Mesodermal cell (in vitro differentiated cells): ENCODE measurements at regions not wholly inside any gene's neighbourhood (a gene's known extent, or its start where the extent isn't known, plus 50 kb on each side); places are given as distances from the start of the nearest gene placed in this dataset.
"Not testable (repeated sequence)": the region's sequence is repeated elsewhere in the genome, so short reads cannot be mapped to it uniquely, and the experiment has no call there.

Experiments used
- H3K27ac ChIP-seq: 2 replicates; pipeline ENCODE4 v1.7.0; 2013; ENCODE audit warnings: mild to moderate bottlenecking, low read depth, low read length, moderate library complexity; ENCODE audit not compliant: severe bottlenecking
- H3K36me3 ChIP-seq: 2 replicates; pipeline ENCODE4 v1.7.1; 2013; ENCODE audit warnings: mild to moderate bottlenecking, low read length, moderate library complexity; ENCODE audit not compliant: control insufficient read depth, insufficient read depth
- H3K4me1 ChIP-seq: one replicate; pipeline ENCODE4 v1.7.1; 2013; ENCODE audit warnings: mild to moderate bottlenecking, low read length; ENCODE audit not compliant: insufficient read depth, control insufficient read depth, poor library complexity, severe bottlenecking
- H3K4me3 ChIP-seq: 2 replicates; pipeline ENCODE4 v1.7.0; 2013; ENCODE audit warnings: low read length, control low read depth, mild to moderate bottlenecking; ENCODE audit not compliant: insufficient read depth, poor library complexity, severe bottlenecking; ENCODE audit errors: extremely low read depth
- H3K9me3 ChIP-seq: 2 replicates; pipeline ENCODE4 v1.7.1; 2013; ENCODE audit warnings: mild to moderate bottlenecking, low read length, moderate library complexity; ENCODE audit not compliant: control insufficient read depth
- WGBS, 2 experiments: methylation state at CpG; one replicate each; pipeline ENCODE4 v1.1.5; 2013; ENCODE audit warnings: missing lambda C conversion rate in 2 of 2; ENCODE audit not compliant: insufficient coverage in 2 of 2; 5-methylcytosine and 5-hydroxymethylcytosine counted together

- peaks cover 4% of the 10 kb centered on the region for H3K4me1 ChIP-seq
- H3K27ac ChIP-seq = peak overlapping the region; percentile 16
- no peaks in the 10 kb centered on the region for H3K9me3 ChIP-seq
- no peaks in the 10 kb centered on the region for H3K36me3 ChIP-seq
- no peak overlapping the region for H3K4me3 ChIP-seq
- WGBS, 2 experiments = 86 to 87% methylated on average over 4 to 5 of the region's 7 CpGs
Measured at GRCh38 chr20:46785958-46786357, 76.5 kb downstream of the SLC2A10 start.

GRCh38 chr20:46786566-46786965, 77.1 kb downstream of the SLC2A10 start:
- no peaks in the 10 kb centered on the region for H3K9me3 ChIP-seq
- H3K4me3 ChIP-seq = no peak overlapping the region
- no peaks in the 10 kb centered on the region for H3K36me3 ChIP-seq
- no peak overlapping the region for H3K27ac ChIP-seq
- peaks cover 4% of the 10 kb centered on the region for H3K4me1 ChIP-seq
- 90 to 93% methylated on average over 3 to 5 of the region's 6 CpGs for WGBS, 2 experiments

GRCh38 chr20:46787991-46788762, 78.7 kb downstream of the SLC2A10 start:
- Histone ChIP-seq H3K27ac (no peak overlapping the region), H3K4me1 (peaks cover 4% of the 10 kb centered on the region), H3K4me3 (no peak overlapping the region), H3K36me3 (no peaks in the 10 kb centered on the region), H3K9me3 (no peaks in the 10 kb centered on the region)
- WGBS, 2 experiments = 88 to 90% methylated on average over 16 to 17 of the region's 21 CpGs

GRCh38 chr20:46788763-46789091, 79.3 kb downstream of the SLC2A10 start:
- H3K36me3 ChIP-seq, H3K4me3 ChIP-seq, H3K9me3 ChIP-seq, H3K4me1 ChIP-seq, H3K27ac ChIP-seq: not testable (repeated sequence)
- 73 to 76% methylated on average over 4 to 5 of the region's 5 CpGs for WGBS, 2 experiments

- H3K9me3 ChIP-seq = no peaks in the 10 kb centered on the region
- 94 to 96% methylated on average over 7 of the region's 13 CpGs for WGBS, 2 experiments
- H3K27ac ChIP-seq = no peak overlapping the region
- H3K36me3 ChIP-seq = no peaks in the 10 kb centered on the region
- H3K4me3 ChIP-seq = no peak overlapping the region
- peaks cover 4% of the 10 kb centered on the region for H3K4me1 ChIP-seq
Measured at GRCh38 chr20:46789339-46790028, 80.0 kb downstream of the SLC2A10 start.

- no peak overlapping the region for H3K27ac ChIP-seq
- no peak overlapping the region for H3K4me3 ChIP-seq
- H3K9me3 ChIP-seq = no peaks in the 10 kb centered on the region
- H3K36me3 ChIP-seq = no peaks in the 10 kb centered on the region
- whole genome bisulfite sequencing, 2 experiments = 79 to 82% methylated on average over 10 of the region's 10 CpGs
- no peaks in the 10 kb centered on the region for H3K4me1 ChIP-seq
Measured at GRCh38 chr20:46791722-46792416, 82.4 kb downstream of the SLC2A10 start.

GRCh38 chr20:46797206-46797605, 87.8 kb downstream of the SLC2A10 start:
- 93 to 100% methylated on average over 1 to 2 of the region's 5 CpGs for WGBS, 2 experiments
- Histone ChIP-seq H3K4me3 (no peak overlapping the region), H3K4me1 (no peaks in the 10 kb centered on the region)

GRCh38 chr20:46798430-46798829, 89.0 kb downstream of the SLC2A10 start:
- Histone ChIP-seq H3K4me3 (no peak overlapping the region), H3K36me3 (no peaks in the 10 kb centered on the region), H3K9me3 (no peaks in the 10 kb centered on the region), H3K27ac (no peak overlapping the region), H3K4me1 (no peaks in the 10 kb centered on the region)
- 70% methylated on average over 6 of the region's 6 CpGs for WGBS, 2 experiments

More at GRCh38 chr20:46797206-46797605, 87.8 kb downstream of the SLC2A10 start:
- no peaks in the 10 kb centered on the region for H3K36me3 ChIP-seq
- no peaks in the 10 kb centered on the region for H3K9me3 ChIP-seq
- H3K27ac ChIP-seq = no peak overlapping the region

GRCh38 chr20:46799781-46800408, 90.4 kb downstream of the SLC2A10 start:
- no peaks in the 10 kb centered on the region for H3K4me1 ChIP-seq
- no peak overlapping the region for H3K4me3 ChIP-seq
- H3K27ac ChIP-seq = no peak overlapping the region
- H3K9me3 ChIP-seq = no peaks in the 10 kb centered on the region
- WGBS, 2 experiments = 49 to 52% methylated on average over 3 to 6 of the region's 7 CpGs
- no peaks in the 10 kb centered on the region for H3K36me3 ChIP-seq

GRCh38 chr20:46800409-46800804, 91.0 kb downstream of the SLC2A10 start:
- no peaks in the 10 kb centered on the region for H3K9me3 ChIP-seq
- H3K27ac ChIP-seq = no peak overlapping the region
- WGBS, 2 experiments = 89% methylated on average over 1 of the region's 2 CpGs; no CpG with 5 or more reads in 1 of the 2 experiments
- no peak overlapping the region for H3K4me3 ChIP-seq
- no peaks in the 10 kb centered on the region for H3K4me1 ChIP-seq
- H3K36me3 ChIP-seq = no peaks in the 10 kb centered on the region
